Kidney epithelial cell (primary cell): ENCODE measurements at regions not wholly inside any gene's neighbourhood (a gene's known extent, or its start where the extent isn't known, plus 50 kb on each side); places are given as distances from the start of the nearest gene placed in this dataset.

Source experiments
- DNase-seq: peaks from one replicate; pipeline ENCODE4 v3.0.0-alpha.2; 2010; ENCODE audit warnings: low read depth
- H3K27me3 ChIP-seq: 2 replicates; pipeline ENCODE4 v1.6.0; 2011; ENCODE audit warnings: low read length; ENCODE audit not compliant: control insufficient read depth, insufficient read depth
- H3K36me3 ChIP-seq: 2 replicates; pipeline ENCODE4 v1.5.1; 2011; ENCODE audit warnings: low read length; ENCODE audit not compliant: control insufficient read depth, insufficient read depth
- H3K4me3 ChIP-seq: 2 replicates; pipeline ENCODE4 v1.5.1; 2011; ENCODE audit warnings: low read depth, mild to moderate bottlenecking, control low read depth, low read length
- CTCF ChIP-seq: IDR thresholded peaks from 2 replicates; pipeline ENCODE4 v1.5.1; 2011; ENCODE audit warnings: mild to moderate bottlenecking, moderate library complexity, low read length, control low read depth, inconsistent platforms; ENCODE audit not compliant: insufficient read depth, poor library complexity, severe bottlenecking

DNA sequence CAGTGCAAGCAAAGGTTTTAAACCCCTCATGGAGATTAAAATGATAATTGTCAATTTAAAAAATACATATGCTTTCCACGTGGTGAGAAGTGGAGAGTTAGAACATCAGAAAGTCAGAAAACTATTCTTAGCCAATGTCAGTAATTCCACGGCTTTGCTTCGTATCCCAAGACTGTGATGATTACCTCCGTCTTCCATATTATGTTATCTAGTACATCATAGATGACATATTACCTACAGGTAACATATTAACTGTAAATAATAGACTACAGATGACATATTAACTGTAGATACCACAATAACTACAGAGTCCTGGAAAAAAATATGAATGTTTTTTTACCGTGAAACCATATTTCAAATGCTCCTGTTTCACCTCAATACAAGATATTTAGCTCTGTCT is 579.4 kb upstream of the PFKP start:
- Histone ChIP-seq H3K36me3 (no peaks in the 10 kb centered on the region), H3K4me3 (no peak overlapping the region)
- no peak for TF ChIP-seq CTCF

GRCh38 chr10:2478656-2479055 is 588.7 kb upstream of the PFKP start:
- no peak for DNase-seq
- Histone ChIP-seq H3K36me3 (no peaks in the 10 kb centered on the region), H3K4me3 (no peak overlapping the region), H3K27me3 (no peaks in the 10 kb centered on the region)
- TF ChIP-seq CTCF = no peak

More for the DNA sequence above, 579.4 kb upstream of the PFKP start:
- no peaks in the 10 kb centered on the region for H3K27me3 ChIP-seq
- no peak for DNase-seq

DNA sequence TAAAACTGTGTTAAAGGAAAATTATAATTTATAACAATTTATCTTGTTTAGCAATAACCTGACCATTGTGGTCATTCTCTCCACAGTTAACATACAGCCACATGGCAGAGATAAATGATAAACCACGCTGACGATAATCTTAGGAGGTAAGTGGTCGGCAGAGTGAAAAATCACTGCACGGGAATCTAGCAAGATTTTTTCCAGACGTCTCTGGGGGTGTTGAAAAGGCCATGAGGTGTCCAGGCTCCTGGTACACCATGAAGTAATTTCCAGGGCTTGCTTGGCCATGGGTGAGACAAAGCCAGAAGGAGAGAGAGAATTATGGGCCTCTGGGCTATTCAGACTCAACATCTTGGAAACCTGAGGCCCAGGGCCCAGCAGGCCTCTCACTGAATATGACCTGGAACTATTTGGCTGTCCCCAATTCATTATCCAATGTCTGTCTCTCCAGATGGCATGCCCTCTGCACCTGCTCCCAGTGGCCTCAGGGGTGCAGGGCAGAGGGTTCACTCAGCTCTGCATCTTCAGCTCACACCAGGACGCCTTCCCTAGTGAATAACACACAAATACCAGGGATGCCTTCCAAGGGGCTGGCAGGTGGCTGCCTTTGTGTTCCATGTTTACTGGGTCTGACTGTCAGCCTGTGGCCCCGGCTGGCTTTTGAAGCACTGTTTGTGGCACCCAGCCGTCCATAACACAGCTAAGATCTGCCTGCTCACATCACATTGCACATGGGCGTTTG is 590.4 kb upstream of the PFKP start:
- Histone ChIP-seq H3K27me3 (no peaks in the 10 kb centered on the region), H3K4me3 (no peak overlapping the region), H3K36me3 (no peaks in the 10 kb centered on the region)
- no peak for DNase-seq
- no peak for TF ChIP-seq CTCF

DNA sequence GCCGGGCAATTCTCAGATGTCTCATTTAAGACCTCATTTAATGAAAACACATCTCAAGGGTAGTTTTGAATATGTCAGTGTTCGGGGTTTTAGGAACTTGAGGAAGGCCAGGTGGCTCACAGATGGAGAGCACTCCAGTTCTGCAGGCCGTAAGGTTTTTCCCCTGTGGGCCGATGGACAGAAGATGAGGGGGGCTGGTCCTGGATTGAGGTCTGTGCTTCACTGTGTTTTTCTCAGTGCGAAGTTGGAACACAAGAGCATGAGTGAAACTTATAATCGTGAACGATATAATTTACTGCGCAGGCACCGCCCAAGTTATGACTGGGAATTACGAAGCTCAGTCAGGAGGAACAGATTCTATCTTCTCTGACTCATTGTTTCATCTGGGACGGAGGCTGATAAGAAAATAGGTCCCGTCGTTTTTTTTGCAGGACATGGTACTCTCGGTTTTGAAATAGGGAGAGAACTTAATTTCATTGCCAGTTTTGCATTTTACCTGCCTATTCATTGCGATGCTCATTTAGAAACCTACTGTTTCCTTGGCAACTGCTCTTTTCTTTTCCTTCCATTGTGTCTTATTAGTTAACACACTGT is 591.0 kb upstream of the PFKP start:
- no peak for DNase-seq
- Histone ChIP-seq H3K36me3 (no peaks in the 10 kb centered on the region), H3K4me3 (no peak overlapping the region), H3K27me3 (no peaks in the 10 kb centered on the region)
- no peak for TF ChIP-seq CTCF

DNA sequence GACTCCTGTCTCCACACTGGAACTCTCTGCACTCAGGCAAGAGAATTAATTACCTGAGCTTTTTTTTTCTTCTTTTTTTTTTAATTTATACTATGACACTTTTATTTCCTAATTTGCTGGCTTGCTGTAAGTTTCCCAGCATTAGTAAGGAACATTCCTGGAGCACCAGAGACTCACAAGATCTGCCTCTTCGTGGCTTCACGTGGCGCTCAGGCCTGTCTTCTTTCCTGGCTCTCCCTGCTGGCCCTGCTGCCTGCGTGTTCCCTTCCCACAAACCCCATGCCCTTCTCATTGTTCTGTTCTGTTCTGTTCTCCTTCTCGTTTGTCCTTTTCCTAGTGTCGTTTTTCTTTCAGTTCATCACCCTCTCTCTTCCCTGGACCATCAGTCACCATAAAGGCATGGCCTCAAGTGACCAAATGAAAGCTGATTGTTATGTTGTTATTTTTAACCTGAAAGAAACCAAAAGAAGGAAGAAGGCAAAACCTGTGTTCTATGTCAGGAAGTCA is 591.6 kb upstream of the PFKP start:
- H3K4me3 ChIP-seq = no peak overlapping the region
- DNase-seq = no peak
- TF ChIP-seq CTCF = no peak
- H3K36me3 ChIP-seq = no peaks in the 10 kb centered on the region
- no peaks in the 10 kb centered on the region for H3K27me3 ChIP-seq
